ENCODE measurements at regions not wholly inside any gene's neighbourhood (a gene's known extent, or its start where the extent isn't known, plus 50 kb on each side); places are given as distances from the start of the nearest gene placed in this dataset.

DNA sequence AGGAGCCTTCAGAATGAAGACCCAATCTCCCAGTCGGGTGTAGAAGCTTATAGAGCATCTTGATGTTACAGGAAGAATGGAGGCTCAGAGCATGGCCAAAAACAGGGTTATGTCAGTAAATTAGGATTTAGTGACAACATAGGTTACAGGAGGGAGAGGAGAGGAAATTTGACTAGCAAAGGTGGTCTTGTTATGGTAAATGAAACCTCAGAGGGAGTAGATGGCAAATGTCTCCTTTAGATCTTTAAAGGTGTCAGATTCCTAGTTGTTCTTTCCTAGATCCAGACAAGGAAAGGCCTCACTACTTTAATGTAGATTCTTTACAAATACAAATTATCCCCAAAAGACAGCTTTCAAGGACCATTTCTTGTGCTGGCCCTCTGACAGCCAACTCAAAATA lies 465.0 kb downstream of the DMRTA1 start:
- ATAC-seq (no peak), DNase-seq (no peak)
- Histone ChIP-seq H3K27me3 (ENCODE audit: control insufficient read depth in 2 of 2, insufficient read depth in 2 of 2, low read length in 2 of 2) (no peaks in the 10 kb centered on the region), H3K27ac (ENCODE audit: low read depth, low read length) (no peak overlapping the region), H3K4me1 (ENCODE audit: control insufficient read depth in 2 of 2, insufficient read depth in 2 of 2, low read length in 2 of 2) (no peaks in the 10 kb centered on the region), H3K36me3 (ENCODE audit: control insufficient read depth in 2 of 3, insufficient read depth in 3 of 3, low read length in 3 of 3) (no peaks in the 10 kb centered on the region), H3K9me3 (ENCODE audit: control insufficient read depth in 2 of 3, low read length in 3 of 3) (no peaks in the 10 kb centered on the region), H3K4me3 (ENCODE audit: low read length) (no peak overlapping the region)
- no peak overlapping the region for H3K27ac Mint-ChIP-seq
- no peaks in the 10 kb centered on the region for H3K4me1 Mint-ChIP-seq
- ChIA-PET POLR2A (no interaction called here), CTCF (no interaction called here)
- no peaks in the 10 kb centered on the region for H3K27me3 Mint-ChIP-seq
- no peaks in the 10 kb centered on the region for H3K36me3 Mint-ChIP-seq
- intact Hi-C loops (cut with micrococcal nuclease) = no loop called here
- H3K9me3 Mint-ChIP-seq = peaks cover 0 to 17% (median 5%) of the 10 kb centered on the region in 11 donors
- no peak overlapping the region for H3K4me3 Mint-ChIP-seq

DNA sequence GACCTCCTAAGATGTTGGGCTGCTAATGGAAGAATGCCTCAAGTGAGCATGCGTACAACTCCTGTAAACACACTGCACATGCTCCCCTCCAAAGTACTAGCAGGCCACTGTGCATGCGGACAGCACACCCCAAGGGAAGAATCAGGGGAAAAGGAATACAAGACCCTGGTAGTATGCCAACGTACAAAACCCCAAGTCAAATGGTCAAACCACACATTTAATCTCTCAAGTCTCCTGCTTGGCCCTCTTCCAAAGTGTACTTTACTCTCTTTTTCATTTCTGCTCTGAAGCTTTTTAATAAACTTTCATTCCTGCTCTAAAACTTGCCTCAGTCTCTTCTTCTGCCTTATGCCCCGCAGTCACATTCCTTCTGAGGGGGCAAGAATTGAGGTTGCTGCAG lies 466.4 kb downstream of the DMRTA1 start:
- no peaks in the 10 kb centered on the region for H3K4me1 Mint-ChIP-seq
- Histone ChIP-seq H3K27me3 (ENCODE audit: control insufficient read depth in 2 of 2, insufficient read depth in 2 of 2, low read length in 2 of 2) (no peaks in the 10 kb centered on the region), H3K27ac (ENCODE audit: low read depth, low read length) (no peak overlapping the region), H3K4me3 (ENCODE audit: low read length) (no peak overlapping the region), H3K36me3 (ENCODE audit: control insufficient read depth in 2 of 3, insufficient read depth in 3 of 3, low read length in 3 of 3) (no peaks in the 10 kb centered on the region), H3K4me1 (ENCODE audit: control insufficient read depth in 2 of 2, insufficient read depth in 2 of 2, low read length in 2 of 2) (no peaks in the 10 kb centered on the region), H3K9me3 (ENCODE audit: control insufficient read depth in 2 of 3, low read length in 3 of 3) (no peaks in the 10 kb centered on the region)
- no peaks in the 10 kb centered on the region for H3K36me3 Mint-ChIP-seq
- no peak overlapping the region for H3K27ac Mint-ChIP-seq
- no peak for ATAC-seq
- ChIA-PET POLR2A (no interaction called here), CTCF (no interaction called here)
- no peak overlapping the region for H3K4me3 Mint-ChIP-seq
- DNase-seq = no peak
- no peaks in the 10 kb centered on the region for H3K27me3 Mint-ChIP-seq
- peaks cover 0 to 17% (median 5%) of the 10 kb centered on the region in 11 donors for H3K9me3 Mint-ChIP-seq
- intact Hi-C loops (cut with micrococcal nuclease) = no loop called here

DNA sequence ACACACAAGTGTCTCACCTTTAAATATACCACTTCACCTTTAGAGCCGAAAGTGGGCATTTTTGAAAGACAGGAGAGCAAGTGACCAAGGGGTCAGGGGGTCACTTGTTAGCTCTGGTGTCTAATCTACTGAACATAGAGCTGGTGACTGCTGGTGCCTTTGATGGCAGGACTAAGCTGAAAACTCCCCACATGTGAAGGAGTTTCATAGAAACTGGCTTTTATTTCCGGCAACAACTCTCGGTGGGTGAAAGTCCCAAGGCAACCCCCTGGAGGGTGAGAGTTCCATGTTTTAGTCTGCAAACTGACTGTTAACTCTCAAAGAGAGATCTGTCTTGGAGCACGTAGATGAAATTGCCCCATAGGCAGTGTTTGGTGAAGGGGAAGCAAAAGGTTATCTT lies 466.9 kb downstream of the DMRTA1 start:
- no peaks in the 10 kb centered on the region for H3K36me3 ChIP-seq (ENCODE audit: control insufficient read depth in 2 of 3, insufficient read depth in 3 of 3, low read length in 3 of 3)
- no peaks in the 10 kb centered on the region for H3K4me1 Mint-ChIP-seq
- no peaks in the 10 kb centered on the region for H3K4me1 ChIP-seq (ENCODE audit: control insufficient read depth in 2 of 2, insufficient read depth in 2 of 2, low read length in 2 of 2)
- H3K27me3 Mint-ChIP-seq = no peaks in the 10 kb centered on the region
- H3K9me3 ChIP-seq (ENCODE audit: control insufficient read depth in 2 of 3, low read length in 3 of 3) = no peaks in the 10 kb centered on the region
- no peak overlapping the region for H3K4me3 Mint-ChIP-seq
- H3K4me3 ChIP-seq (ENCODE audit: low read length) = no peak overlapping the region
- ChIA-PET POLR2A (no interaction called here), CTCF (no interaction called here)
- intact Hi-C loops (cut with micrococcal nuclease) = no loop called here
- H3K27ac Mint-ChIP-seq = no peak overlapping the region
- DNase-seq = no peak
- peaks cover 0 to 19% (median 5%) of the 10 kb centered on the region in 11 donors for H3K9me3 Mint-ChIP-seq
- H3K36me3 Mint-ChIP-seq = no peaks in the 10 kb centered on the region
- no peaks in the 10 kb centered on the region for H3K27me3 ChIP-seq (ENCODE audit: control insufficient read depth in 2 of 2, insufficient read depth in 2 of 2, low read length in 2 of 2)
- no peak for ATAC-seq
- H3K27ac ChIP-seq (ENCODE audit: low read depth, low read length) = no peak overlapping the region

DNA sequence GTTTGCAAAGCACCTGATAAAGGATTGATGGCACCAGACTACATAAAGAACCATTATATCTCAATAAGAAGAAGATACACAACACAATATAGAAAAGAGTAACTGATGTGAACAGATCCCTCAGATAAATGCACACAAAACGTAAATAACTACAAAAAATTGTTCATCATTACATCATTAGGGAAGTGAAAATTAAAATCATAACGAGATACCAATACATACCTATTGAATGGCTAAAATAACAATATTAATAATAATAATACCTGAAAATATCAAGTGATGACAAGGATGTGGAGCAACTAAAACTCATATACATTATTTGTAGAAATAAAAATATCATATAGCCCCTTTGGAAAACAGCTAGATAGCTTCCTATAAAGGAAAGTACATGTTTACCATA lies 469.5 kb downstream of the DMRTA1 start:
- H3K4me3 ChIP-seq (ENCODE audit: low read length) = no peak overlapping the region
- Mint-ChIP-seq H3K4me1 (no peaks in the 10 kb centered on the region), H3K9me3 (peaks cover 0 to 12% (median 3%) of the 10 kb centered on the region in 11 donors), H3K27me3 (no peaks in the 10 kb centered on the region), H3K36me3 (no peaks in the 10 kb centered on the region), H3K4me3 (no peak overlapping the region), H3K27ac (no peak overlapping the region)
- no peaks in the 10 kb centered on the region for H3K4me1 ChIP-seq (ENCODE audit: control insufficient read depth in 2 of 2, insufficient read depth in 2 of 2, low read length in 2 of 2)
- ChIA-PET POLR2A (no interaction called here), CTCF (no interaction called here)
- no peaks in the 10 kb centered on the region for H3K27me3 ChIP-seq (ENCODE audit: control insufficient read depth in 2 of 2, insufficient read depth in 2 of 2, low read length in 2 of 2)
- ATAC-seq = no peak
- intact Hi-C loops (cut with micrococcal nuclease) = no loop called here
- no peaks in the 10 kb centered on the region for H3K9me3 ChIP-seq (ENCODE audit: control insufficient read depth in 2 of 3, low read length in 3 of 3)
- no peak overlapping the region for H3K27ac ChIP-seq (ENCODE audit: low read depth, low read length)
- no peaks in the 10 kb centered on the region for H3K36me3 ChIP-seq (ENCODE audit: control insufficient read depth in 2 of 3, insufficient read depth in 3 of 3, low read length in 3 of 3)
- no peak for DNase-seq

DNA sequence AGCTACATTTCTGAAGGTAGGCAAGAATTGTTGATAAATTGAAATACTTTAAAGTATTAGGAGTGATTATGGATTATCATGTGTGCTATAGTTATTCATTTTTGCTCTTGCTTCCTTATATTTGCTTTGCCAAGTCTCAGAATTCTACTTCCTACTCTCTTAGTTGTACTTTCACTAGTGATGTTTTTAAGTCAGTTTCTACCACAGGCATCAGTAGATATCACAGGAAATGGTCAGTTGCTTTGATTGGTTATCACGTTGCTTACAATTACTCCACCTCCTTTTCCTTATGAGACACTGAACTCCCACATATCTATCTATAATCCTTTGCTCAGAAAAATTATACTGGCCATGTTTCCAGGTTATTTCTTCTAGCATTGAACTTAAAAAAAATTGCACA lies 472.8 kb downstream of the DMRTA1 start:
- no peaks in the 10 kb centered on the region for H3K27me3 ChIP-seq (ENCODE audit: control insufficient read depth in 2 of 2, insufficient read depth in 2 of 2, low read length in 2 of 2)
- no peak for DNase-seq
- intact Hi-C loops (cut with micrococcal nuclease) = no loop called here
- Mint-ChIP-seq H3K4me3 (no peak overlapping the region), H3K27me3 (no peaks in the 10 kb centered on the region), H3K4me1 (no peaks in the 10 kb centered on the region), H3K27ac (no peak overlapping the region), H3K36me3 (no peaks in the 10 kb centered on the region), H3K9me3 (peaks cover 1 to 12% (median 5%) of the 10 kb centered on the region in 11 donors)
- H3K36me3 ChIP-seq (ENCODE audit: control insufficient read depth in 2 of 3, insufficient read depth in 3 of 3, low read length in 3 of 3) = no peaks in the 10 kb centered on the region
- no peak for ATAC-seq
- CTCF ChIA-PET = no interaction called here
- POLR2A ChIA-PET = no interaction called here
- no peaks in the 10 kb centered on the region for H3K9me3 ChIP-seq (ENCODE audit: control insufficient read depth in 2 of 3, low read length in 3 of 3)
- H3K4me1 ChIP-seq (ENCODE audit: control insufficient read depth in 2 of 2, insufficient read depth in 2 of 2, low read length in 2 of 2) = no peaks in the 10 kb centered on the region
- H3K4me3 ChIP-seq (ENCODE audit: low read length) = no peak overlapping the region
- H3K27ac ChIP-seq (ENCODE audit: low read depth, low read length) = no peak overlapping the region

DNA sequence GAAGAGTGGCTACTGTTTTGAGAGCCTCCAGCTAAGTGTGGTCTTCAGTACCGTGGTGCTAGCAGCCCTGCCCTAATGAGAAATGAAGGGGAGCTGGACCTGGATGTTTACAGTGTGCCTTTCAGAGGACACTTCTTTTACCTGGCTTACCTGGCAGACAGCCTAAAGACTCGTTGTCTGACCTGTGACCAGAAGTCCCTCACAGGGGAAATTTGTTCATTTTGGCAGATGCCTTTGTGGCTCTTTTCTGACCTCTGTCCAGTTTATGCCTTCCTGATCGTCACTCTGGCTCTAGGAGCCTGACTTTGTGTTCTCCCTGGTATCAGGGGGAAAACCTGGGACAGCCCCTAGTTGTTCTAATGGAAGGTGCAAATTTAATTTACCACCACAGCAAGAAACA lies 475.1 kb downstream of the DMRTA1 start:
- Mint-ChIP-seq H3K27me3 (no peaks in the 10 kb centered on the region), H3K4me3 (no peak overlapping the region), H3K4me1 (no peaks in the 10 kb centered on the region), H3K27ac (no peak overlapping the region), H3K9me3 (peaks cover 2 to 16% (median 6%) of the 10 kb centered on the region in 11 donors), H3K36me3 (no peaks in the 10 kb centered on the region)
- Histone ChIP-seq H3K27ac (ENCODE audit: low read depth, low read length) (no peak overlapping the region), H3K9me3 (ENCODE audit: control insufficient read depth in 2 of 3, low read length in 3 of 3) (no peaks in the 10 kb centered on the region), H3K27me3 (ENCODE audit: control insufficient read depth in 2 of 2, insufficient read depth in 2 of 2, low read length in 2 of 2) (no peaks in the 10 kb centered on the region), H3K36me3 (ENCODE audit: control insufficient read depth in 2 of 3, insufficient read depth in 3 of 3, low read length in 3 of 3) (no peaks in the 10 kb centered on the region), H3K4me1 (ENCODE audit: control insufficient read depth in 2 of 2, insufficient read depth in 2 of 2, low read length in 2 of 2) (no peaks in the 10 kb centered on the region), H3K4me3 (ENCODE audit: low read length) (no peak overlapping the region)
- ChIA-PET CTCF (no interaction called here), POLR2A (no interaction called here)
- ATAC-seq (no peak), DNase-seq (no peak)
- intact Hi-C loops (cut with micrococcal nuclease) = no loop called here

DNA sequence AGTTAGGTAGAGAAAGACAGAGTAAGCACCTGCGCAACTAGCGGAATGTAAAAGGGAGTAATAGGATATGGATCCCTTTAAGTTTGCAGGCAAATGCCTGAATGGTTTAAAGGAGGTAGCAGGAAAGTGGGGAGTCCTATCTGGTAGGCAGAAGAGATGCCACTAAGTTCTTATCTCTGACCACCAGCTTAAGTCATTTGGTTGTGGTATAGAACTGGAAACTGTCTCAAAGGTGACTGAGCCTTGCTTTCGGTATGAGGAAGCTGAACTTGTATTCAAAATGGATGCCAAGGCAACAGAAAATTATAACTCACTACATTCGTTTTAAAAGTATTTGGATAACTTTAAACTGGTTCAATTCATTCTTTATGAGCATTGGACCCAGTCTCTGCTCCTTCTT lies 475.6 kb downstream of the DMRTA1 start:
- H3K4me1 Mint-ChIP-seq = no peaks in the 10 kb centered on the region
- H3K9me3 ChIP-seq (ENCODE audit: control insufficient read depth in 2 of 3, low read length in 3 of 3) = no peaks in the 10 kb centered on the region

More for the DNA sequence above, 475.6 kb downstream of the DMRTA1 start:
- Histone ChIP-seq H3K4me1 (ENCODE audit: control insufficient read depth in 2 of 2, insufficient read depth in 2 of 2, low read length in 2 of 2) (no peaks in the 10 kb centered on the region), H3K27ac (ENCODE audit: low read depth, low read length) (no peak overlapping the region), H3K27me3 (ENCODE audit: control insufficient read depth in 2 of 2, insufficient read depth in 2 of 2, low read length in 2 of 2) (no peaks in the 10 kb centered on the region), H3K36me3 (ENCODE audit: control insufficient read depth in 2 of 3, insufficient read depth in 3 of 3, low read length in 3 of 3) (no peaks in the 10 kb centered on the region), H3K4me3 (ENCODE audit: low read length) (no peak overlapping the region)
- CTCF ChIA-PET = interaction anchor here (1.3 kb wide), 1 partner anchor 17 kb away, joined by 3 read pairs; no protein-coding TSS in a partner anchor
- no peaks in the 10 kb centered on the region for H3K36me3 Mint-ChIP-seq
- H3K27ac Mint-ChIP-seq = no peak overlapping the region
- H3K4me3 Mint-ChIP-seq = no peak overlapping the region
- POLR2A ChIA-PET = no interaction called here
- intact Hi-C loops (cut with micrococcal nuclease) = no loop called here
- no peaks in the 10 kb centered on the region for H3K27me3 Mint-ChIP-seq
- H3K9me3 Mint-ChIP-seq = peaks cover 2 to 16% (median 6%) of the 10 kb centered on the region in 11 donors
- DNase-seq = no peak
- no peak for ATAC-seq

Data from naive thymus-derived CD4-positive, alpha-beta T cell (primary cell).